ENCODE measurements at regions not wholly inside any gene's neighbourhood (a gene's known extent, or its start where the extent isn't known, plus 50 kb on each side); places are given as distances from the start of the nearest gene placed in this dataset.

DNA sequence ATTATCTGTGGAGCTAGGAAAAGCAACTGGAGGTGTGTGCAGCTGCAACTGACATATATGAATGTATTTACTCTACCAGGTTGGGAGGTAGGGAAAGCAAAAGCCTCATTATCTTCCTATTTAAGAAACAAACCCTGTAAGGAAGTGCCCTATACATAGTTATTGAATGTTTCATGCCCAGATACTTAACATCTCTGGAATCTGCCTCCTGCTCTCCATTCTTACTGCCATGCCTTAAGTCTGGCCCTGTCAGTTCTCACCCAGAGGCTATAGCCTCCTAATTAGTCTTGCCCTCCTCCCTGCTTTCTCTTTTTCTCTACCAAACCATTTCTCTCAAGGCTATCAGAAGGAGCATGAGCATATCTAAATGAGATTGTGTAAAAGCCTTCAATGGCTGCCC is 542.6 kb upstream of the LRRN3 start:
- Histone ChIP-seq H3K4me3 (no peak overlapping the region), H3K9me3 (replicated peaks; ENCODE audit: control insufficient read depth, insufficient read depth, low read length) (no peaks in the 10 kb centered on the region; the same call in 2 of the 3 replicates), H3K27ac (ENCODE audit: control insufficient read depth, insufficient read depth) (no peak overlapping the region), H3K9ac (ENCODE audit: control insufficient read depth, insufficient read depth, low read length) (no peak overlapping the region), H3K4me2 (ENCODE audit: control insufficient read depth, insufficient read depth) (no peak overlapping the region), H3K4me1 (ENCODE audit: control insufficient read depth, insufficient read depth, low read length) (no peaks in the 10 kb centered on the region), H2AFZ (ENCODE audit: control insufficient read depth, low read depth, low read length) (no peak overlapping the region), H3K27me3 (replicated peaks in 1 of 2; ENCODE audit: control insufficient read depth in 2 of 2, insufficient read depth in 2 of 2, low read length in 1 of 2) (no peaks in the 10 kb centered on the region), H4K20me1 (ENCODE audit: control insufficient read depth, insufficient read depth) (no peaks in the 10 kb centered on the region), H3K79me2 (ENCODE audit: control insufficient read depth, insufficient read depth, low read length) (no peaks in the 10 kb centered on the region), H3K36me3 (ENCODE audit: control insufficient read depth in 2 of 2, insufficient read depth in 2 of 2, low read length in 1 of 2) (no peaks in the 10 kb centered on the region)
- FAIRE-seq, result no peak
- no TSS peak for BruUV-seq (replicated peaks)
- ATAC-seq, result no peak
- intact Hi-C loops (cut with micrococcal nuclease; ENCODE audit: unreplicated experiment) (loop anchor here (1.0 kb wide), 1 partner anchor 8 kb away; no protein-coding TSS in a partner anchor), in situ Hi-C loops (cut with MboI) (no loop called here)
- no peak for DNase-seq (ENCODE audit: low read depth, low spot score)
- POLR2A ChIA-PET, result no interaction called here
- CTCF ChIA-PET, result no interaction called here
- RAD21 ChIA-PET (ENCODE audit: unreplicated experiment), result no interaction called here
- TF ChIP-seq ZSCAN29 (IDR thresholded peaks at IDR 0.05), result no peak
- TF ChIP-seq NFYA (IDR thresholded peaks at IDR 0.05; ENCODE audit: borderline replicate concordance, low read depth, low read length), result no peak
- TF ChIP-seq, protein P1, sequence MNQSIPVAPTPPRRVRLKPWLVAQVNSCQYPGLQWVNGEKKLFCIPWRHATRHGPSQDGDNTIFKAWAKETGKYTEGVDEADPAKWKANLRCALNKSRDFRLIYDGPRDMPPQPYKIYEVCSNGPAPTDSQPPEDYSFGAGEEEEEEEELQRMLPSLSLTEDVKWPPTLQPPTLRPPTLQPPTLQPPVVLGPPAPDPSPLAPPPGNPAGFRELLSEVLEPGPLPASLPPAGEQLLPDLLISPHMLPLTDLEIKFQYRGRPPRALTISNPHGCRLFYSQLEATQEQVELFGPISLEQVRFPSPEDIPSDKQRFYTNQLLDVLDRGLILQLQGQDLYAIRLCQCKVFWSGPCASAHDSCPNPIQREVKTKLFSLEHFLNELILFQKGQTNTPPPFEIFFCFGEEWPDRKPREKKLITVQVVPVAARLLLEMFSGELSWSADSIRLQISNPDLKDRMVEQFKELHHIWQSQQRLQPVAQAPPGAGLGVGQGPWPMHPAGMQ (IDR thresholded peaks at IDR 0.05; ENCODE audit: borderline replicate concordance), result no peak
- no peak for TF ChIP-seq CHD1 (IDR thresholded peaks at IDR 0.05; ENCODE audit: low read depth, low read length)
- no peak for TF ChIP-seq TCF7 (IDR thresholded peaks at IDR 0.05; ENCODE audit: borderline replicate concordance)
- TF ChIP-seq, protein P2, sequence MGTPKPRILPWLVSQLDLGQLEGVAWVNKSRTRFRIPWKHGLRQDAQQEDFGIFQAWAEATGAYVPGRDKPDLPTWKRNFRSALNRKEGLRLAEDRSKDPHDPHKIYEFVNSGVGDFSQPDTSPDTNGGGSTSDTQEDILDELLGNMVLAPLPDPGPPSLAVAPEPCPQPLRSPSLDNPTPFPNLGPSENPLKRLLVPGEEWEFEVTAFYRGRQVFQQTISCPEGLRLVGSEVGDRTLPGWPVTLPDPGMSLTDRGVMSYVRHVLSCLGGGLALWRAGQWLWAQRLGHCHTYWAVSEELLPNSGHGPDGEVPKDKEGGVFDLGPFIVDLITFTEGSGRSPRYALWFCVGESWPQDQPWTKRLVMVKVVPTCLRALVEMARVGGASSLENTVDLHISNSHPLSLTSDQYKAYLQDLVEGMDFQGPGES (IDR thresholded peaks at IDR 0.05), result no peak
- TF ChIP-seq, protein P3, sequence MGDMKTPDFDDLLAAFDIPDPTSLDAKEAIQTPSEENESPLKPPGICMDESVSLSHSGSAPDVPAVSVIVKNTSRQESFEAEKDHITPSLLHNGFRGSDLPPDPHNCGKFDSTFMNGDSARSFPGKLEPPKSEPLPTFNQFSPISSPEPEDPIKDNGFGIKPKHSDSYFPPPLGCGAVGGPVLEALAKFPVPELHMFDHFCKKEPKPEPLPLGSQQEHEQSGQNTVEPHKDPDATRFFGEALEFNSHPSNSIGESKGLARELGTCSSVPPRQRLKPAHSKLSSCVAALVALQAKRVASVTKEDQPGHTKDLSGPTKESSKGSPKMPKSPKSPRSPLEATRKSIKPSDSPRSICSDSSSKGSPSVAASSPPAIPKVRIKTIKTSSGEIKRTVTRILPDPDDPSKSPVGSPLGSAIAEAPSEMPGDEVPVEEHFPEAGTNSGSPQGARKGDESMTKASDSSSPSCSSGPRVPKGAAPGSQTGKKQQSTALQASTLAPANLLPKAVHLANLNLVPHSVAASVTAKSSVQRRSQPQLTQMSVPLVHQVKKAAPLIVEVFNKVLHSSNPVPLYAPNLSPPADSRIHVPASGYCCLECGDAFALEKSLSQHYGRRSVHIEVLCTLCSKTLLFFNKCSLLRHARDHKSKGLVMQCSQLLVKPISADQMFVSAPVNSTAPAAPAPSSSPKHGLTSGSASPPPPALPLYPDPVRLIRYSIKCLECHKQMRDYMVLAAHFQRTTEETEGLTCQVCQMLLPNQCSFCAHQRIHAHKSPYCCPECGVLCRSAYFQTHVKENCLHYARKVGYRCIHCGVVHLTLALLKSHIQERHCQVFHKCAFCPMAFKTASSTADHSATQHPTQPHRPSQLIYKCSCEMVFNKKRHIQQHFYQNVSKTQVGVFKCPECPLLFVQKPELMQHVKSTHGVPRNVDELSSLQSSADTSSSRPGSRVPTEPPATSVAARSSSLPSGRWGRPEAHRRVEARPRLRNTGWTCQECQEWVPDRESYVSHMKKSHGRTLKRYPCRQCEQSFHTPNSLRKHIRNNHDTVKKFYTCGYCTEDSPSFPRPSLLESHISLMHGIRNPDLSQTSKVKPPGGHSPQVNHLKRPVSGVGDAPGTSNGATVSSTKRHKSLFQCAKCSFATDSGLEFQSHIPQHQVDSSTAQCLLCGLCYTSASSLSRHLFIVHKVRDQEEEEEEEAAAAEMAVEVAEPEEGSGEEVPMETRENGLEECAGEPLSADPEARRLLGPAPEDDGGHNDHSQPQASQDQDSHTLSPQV (IDR thresholded peaks at IDR 0.05), result no peak
- TF ChIP-seq JUNB (IDR thresholded peaks at IDR 0.05), result no peak
- TF ChIP-seq MYB (IDR thresholded peaks at IDR 0.05; ENCODE audit: borderline replicate concordance, low read depth, low read length), result no peak
- no peak for TF ChIP-seq SMARCA5 (IDR thresholded peaks at IDR 0.05)
- no peak for TF ChIP-seq ZNF274 (IDR thresholded peaks at IDR 0.05; ENCODE audit: insufficient read depth, insufficient read length)
- SMC1A ChIA-PET (ENCODE audit: uncharacterized antibody, unreplicated experiment), result interaction anchor here (0.6 kb wide), 1 partner anchor 63 kb away, joined by 3 read pairs; no protein-coding TSS in a partner anchor
